IPS DF 6.9 (cell line): ENCODE measurements at regions not wholly inside any gene's neighbourhood (a gene's known extent, or its start where the extent isn't known, plus 50 kb on each side); places are given as distances from the start of the nearest gene placed in this dataset.
"Not testable (repeated sequence)": the region's sequence is repeated elsewhere in the genome, so short reads cannot be mapped to it uniquely, and the experiment has no call there.

Experiments used
- DNase-seq: peaks from one replicate; pipeline ENCODE4 v3.0.0-alpha.2; 2013; ENCODE audit warnings: low read depth, low spot score
- H3K27ac ChIP-seq: one replicate; pipeline ENCODE4 v1.5.1; 2013; ENCODE audit warnings: low read length, control low read depth
- H3K27me3 ChIP-seq: 2 replicates; pipeline ENCODE4 v1.6.1; 2013; ENCODE audit warnings: mild to moderate bottlenecking, low read length; ENCODE audit not compliant: control insufficient read depth, insufficient read depth
- H3K36me3 ChIP-seq: 2 replicates; pipeline ENCODE4 v1.6.1; 2013; ENCODE audit warnings: low read length; ENCODE audit not compliant: control insufficient read depth, insufficient read depth
- H3K4me1 ChIP-seq: 2 replicates; pipeline ENCODE4 v1.6.1; 2013; ENCODE audit warnings: low read length; ENCODE audit not compliant: control insufficient read depth, insufficient read depth
- H3K4me3 ChIP-seq: 2 replicates; pipeline ENCODE4 v1.5.1; 2013; ENCODE audit warnings: mild to moderate bottlenecking, low read length
- H3K9me3 ChIP-seq: 2 replicates; pipeline ENCODE4 v1.6.1; 2013; ENCODE audit warnings: low read length, inconsistent platforms; ENCODE audit not compliant: control insufficient read depth, insufficient read depth
- WGBS: extraction: QIAGEN DNeasy Blood & Tissue Kit; methylation state at CpG from one replicate; pipeline ENCODE4 v1.1.7; 2013; ENCODE audit warnings: mixed read lengths, missing lambda C conversion rate; ENCODE audit not compliant: insufficient read length, insufficient coverage; 5-methylcytosine and 5-hydroxymethylcytosine counted together

DNA sequence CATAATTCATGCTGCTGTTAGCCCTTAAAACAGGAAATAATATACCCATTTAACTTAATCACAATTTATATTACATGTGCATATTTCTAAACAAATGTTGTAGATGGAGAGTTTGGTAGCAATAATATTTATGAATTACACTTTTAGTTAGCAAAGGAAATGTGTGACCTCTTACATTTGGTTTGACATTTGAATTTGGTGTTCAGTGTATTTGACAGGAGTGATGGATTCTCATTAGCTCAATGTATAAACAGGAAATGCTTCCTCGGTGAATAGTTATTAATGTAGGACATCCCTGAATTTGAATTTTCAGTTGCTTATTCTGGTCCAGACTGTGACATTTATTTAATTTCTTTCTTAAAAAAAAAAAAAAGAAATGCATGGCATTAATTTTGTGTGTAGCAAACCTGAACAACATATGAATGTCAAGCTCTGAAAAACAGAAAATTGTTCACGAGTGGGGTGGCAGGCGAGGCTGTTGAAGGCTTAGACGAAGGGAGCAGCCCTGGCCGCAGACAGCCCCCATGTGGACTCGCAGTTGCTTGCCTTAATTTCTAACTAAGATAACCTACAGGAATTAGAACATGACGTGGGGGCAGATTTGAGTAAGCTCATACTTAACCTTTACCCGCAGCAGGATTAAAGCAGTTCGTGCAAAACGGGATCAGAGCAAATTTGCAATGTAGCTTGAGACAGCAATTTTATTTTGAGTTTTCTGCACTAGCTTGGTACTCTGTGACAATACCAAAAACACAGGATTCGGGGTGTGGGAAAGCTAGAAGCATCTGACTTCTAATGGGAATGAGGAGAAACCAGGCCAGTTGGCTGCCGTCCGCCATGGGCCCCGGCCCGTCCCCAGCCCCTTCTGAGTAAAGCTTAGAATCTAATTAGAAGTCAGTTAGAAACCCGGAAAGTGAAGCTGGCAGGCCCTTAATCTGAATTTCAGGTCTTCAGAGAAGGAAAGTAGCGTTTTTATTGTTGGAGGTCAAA is 134.3 kb downstream of the MACROH2A1 start:
- no peak overlapping the region for H3K27ac ChIP-seq
- H3K4me1 ChIP-seq, result no peaks in the 10 kb centered on the region
- H3K9me3 ChIP-seq, result no peaks in the 10 kb centered on the region
- H3K4me3 ChIP-seq, result no peak overlapping the region
- H3K36me3 ChIP-seq, result no peaks in the 10 kb centered on the region
- 100% methylated on average over 1 of the region's 17 CpGs for WGBS
- H3K27me3 ChIP-seq, result no peaks in the 10 kb centered on the region
- no peak for DNase-seq

- DNase-seq, result no peak
- Histone ChIP-seq H3K36me3 (no peaks in the 10 kb centered on the region), H3K9me3 (no peaks in the 10 kb centered on the region), H3K4me3 (no peak overlapping the region), H3K27me3 (no peaks in the 10 kb centered on the region), H3K4me1 (no peaks in the 10 kb centered on the region), H3K27ac (no peak overlapping the region)
- no CpG with 5 or more reads among the region's 17 CpGs for WGBS
These were observed 135.9 kb downstream of the MACROH2A1 start for GRCh38 chr5:135263022-135263668.

GRCh38 chr5:135262364-135262763 is 136.7 kb downstream of the MACROH2A1 start:
- Histone ChIP-seq H3K27me3 (no peaks in the 10 kb centered on the region), H3K9me3 (no peaks in the 10 kb centered on the region), H3K4me1 (no peaks in the 10 kb centered on the region), H3K36me3 (no peaks in the 10 kb centered on the region), H3K4me3 (no peak overlapping the region), H3K27ac (no peak overlapping the region)
- WGBS, result no CpG with 5 or more reads among the region's 5 CpGs
- DNase-seq, result no peak

GRCh38 chr5:135260108-135260507 is 138.9 kb downstream of the MACROH2A1 start:
- DNase-seq, H3K9me3 ChIP-seq, H3K4me1 ChIP-seq, H3K27me3 ChIP-seq, H3K27ac ChIP-seq, H3K4me3 ChIP-seq, H3K36me3 ChIP-seq: not testable (repeated sequence)

DNA sequence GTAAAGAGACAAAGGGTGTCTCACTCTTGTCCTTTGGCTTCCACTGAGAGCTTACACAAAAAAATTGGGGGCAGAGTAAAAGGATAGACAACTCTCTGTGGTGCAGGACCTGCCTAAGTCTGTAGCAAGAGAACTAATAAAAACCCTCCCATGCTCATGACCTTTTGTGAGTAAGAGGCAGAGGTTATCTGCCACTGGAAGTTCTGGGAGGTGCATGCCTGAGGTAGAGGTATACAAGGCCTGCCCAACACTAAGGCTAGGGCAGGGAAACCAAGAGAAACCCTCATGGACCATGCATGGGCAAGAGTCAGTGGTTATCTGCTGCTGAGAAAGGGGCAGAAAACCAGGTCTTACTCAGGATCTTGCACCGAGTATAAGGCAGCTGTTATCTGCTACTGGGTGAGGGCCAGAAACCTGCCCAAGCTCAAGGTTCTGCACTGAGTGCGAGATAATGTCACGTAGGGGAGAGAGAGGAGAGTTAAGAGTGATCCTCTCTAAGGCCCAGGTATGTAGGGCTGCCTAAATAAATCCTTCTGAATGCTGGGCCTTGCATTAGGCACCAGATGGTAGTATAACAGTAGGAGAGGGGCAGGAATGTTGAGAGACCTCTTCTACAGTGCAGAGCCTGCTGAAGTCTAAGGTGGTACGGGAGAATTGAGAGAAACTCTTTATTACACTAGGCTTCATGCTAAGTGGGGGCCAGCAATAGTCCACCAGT is 143.4 kb downstream of the MACROH2A1 start:
- no peak overlapping the region for H3K4me3 ChIP-seq
- H3K4me1 ChIP-seq, result no peaks in the 10 kb centered on the region
- no peaks in the 10 kb centered on the region for H3K27me3 ChIP-seq
- H3K9me3 ChIP-seq, result no peaks in the 10 kb centered on the region
- no peak for DNase-seq
- H3K36me3 ChIP-seq, result no peaks in the 10 kb centered on the region
- no CpG with 5 or more reads among the region's 4 CpGs for WGBS
- no peak overlapping the region for H3K27ac ChIP-seq

- no peak for DNase-seq
- Histone ChIP-seq H3K9me3 (no peaks in the 10 kb centered on the region), H3K36me3 (no peaks in the 10 kb centered on the region), H3K4me3 (no peak overlapping the region), H3K27me3 (no peaks in the 10 kb centered on the region), H3K27ac (no peak overlapping the region), H3K4me1 (no peaks in the 10 kb centered on the region)
- no CpG with 5 or more reads among the region's 4 CpGs for WGBS
These were observed 144.8 kb downstream of the MACROH2A1 start for GRCh38 chr5:135254183-135254582.

- Histone ChIP-seq H3K9me3 (no peaks in the 10 kb centered on the region), H3K36me3 (no peaks in the 10 kb centered on the region), H3K27me3 (no peaks in the 10 kb centered on the region), H3K4me1 (no peaks in the 10 kb centered on the region), H3K4me3 (no peak overlapping the region), H3K27ac (no peak overlapping the region)
- no peak for DNase-seq
- no CpG with 5 or more reads among the region's 8 CpGs for WGBS
These were observed 145.3 kb downstream of the MACROH2A1 start for GRCh38 chr5:135253601-135254178.

GRCh38 chr5:135251093-135251492 is 147.9 kb downstream of the MACROH2A1 start:
- H3K27me3 ChIP-seq, result no peaks in the 10 kb centered on the region
- WGBS, result no CpG with 5 or more reads among the region's 8 CpGs
- H3K9me3 ChIP-seq, result no peaks in the 10 kb centered on the region
- H3K36me3 ChIP-seq, result no peaks in the 10 kb centered on the region
- no peak for DNase-seq
- no peak overlapping the region for H3K4me3 ChIP-seq
- H3K27ac ChIP-seq, result no peak overlapping the region
- no peaks in the 10 kb centered on the region for H3K4me1 ChIP-seq

DNA sequence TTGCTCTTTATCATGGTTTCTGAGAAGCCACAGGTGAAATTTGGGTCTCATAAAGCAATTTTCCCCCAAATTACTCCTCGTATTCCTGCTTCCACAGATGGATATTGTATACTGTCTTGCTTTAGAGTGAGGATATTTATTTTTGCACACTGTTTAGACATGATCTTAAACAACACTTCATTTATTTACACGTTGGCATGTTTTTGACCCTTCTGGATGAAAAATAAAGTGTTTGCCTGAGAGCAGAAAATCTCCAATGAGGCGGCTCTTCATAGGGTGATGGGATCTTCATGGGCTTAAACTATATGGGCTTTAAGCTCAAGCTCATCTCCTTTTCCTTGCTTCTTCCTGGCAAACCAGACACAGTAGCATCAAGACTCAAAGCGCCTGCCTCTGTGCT is 148.4 kb downstream of the MACROH2A1 start:
- H3K27me3 ChIP-seq, result no peaks in the 10 kb centered on the region
- no peak for DNase-seq
- no peak overlapping the region for H3K4me3 ChIP-seq
- no CpG with 5 or more reads among the region's 4 CpGs for WGBS
- H3K36me3 ChIP-seq, result no peaks in the 10 kb centered on the region
- no peaks in the 10 kb centered on the region for H3K4me1 ChIP-seq
- no peak overlapping the region for H3K27ac ChIP-seq
- no peaks in the 10 kb centered on the region for H3K9me3 ChIP-seq

DNA sequence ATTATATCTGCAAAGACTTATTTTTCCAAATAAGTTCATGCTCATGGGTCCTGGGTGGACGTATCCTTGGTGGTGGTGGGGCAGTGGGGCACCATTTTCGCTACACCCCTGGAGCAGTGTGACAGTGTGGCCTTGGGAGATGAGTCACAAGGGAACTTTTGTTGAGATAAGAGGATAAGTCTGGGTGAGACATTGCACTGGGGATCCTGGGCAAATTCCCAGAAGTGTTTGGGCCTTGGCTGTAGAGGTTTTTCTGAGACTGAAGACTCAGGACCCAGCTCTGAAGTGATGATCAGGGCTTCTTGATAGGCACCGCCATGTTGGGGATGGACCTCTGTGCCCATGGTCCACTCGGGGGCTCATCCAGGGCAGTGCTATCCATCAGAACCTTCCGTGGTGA is 149.4 kb downstream of the MACROH2A1 start:
- Histone ChIP-seq H3K36me3 (no peaks in the 10 kb centered on the region), H3K27me3 (no peaks in the 10 kb centered on the region), H3K27ac (no peak overlapping the region), H3K4me1 (no peaks in the 10 kb centered on the region), H3K4me3 (no peak overlapping the region), H3K9me3 (no peaks in the 10 kb centered on the region)
- no peak for DNase-seq
- WGBS, result no CpG with 5 or more reads among the region's 5 CpGs
